Common myeloid progenitor, CD34-positive (primary cell): ENCODE measurements at regions not wholly inside any gene's neighbourhood (a gene's known extent, or its start where the extent isn't known, plus 50 kb on each side); places are given as distances from the start of the nearest gene placed in this dataset.

Source experiments
- CTCF ChIA-PET: fragments of 350-600 bp; sonication (Branson Sonifier 250); formaldehyde crosslinking; loops from one replicate; lab custom pipeline; 2021; ENCODE audit warnings: antibody characterized with exemption; lab: Charles Lee
- POLR2A ChIA-PET: fragments of 350-600 bp; sonication (Branson Sonifier 250); formaldehyde crosslinking; loops from one replicate; lab custom pipeline; 2021; ENCODE audit warnings: antibody characterized with exemption; lab: Charles Lee
- DNase-seq, 3 donors: peaks; one replicate each; pipeline versions ENCODE4 v3.0.0 to v3.0.0-alpha.2; 2013
- H3K27ac ChIP-seq, 2 experiments: 1 replicate in 1 of 2; 2 replicates in 1 of 2; pipeline ENCODE4 v1.7.0; 2013; ENCODE audit warnings: inconsistent platforms in 2 of 2, low read length in 2 of 2, mild to moderate bottlenecking in 2 of 2, low read depth in 1 of 2, moderate library complexity in 1 of 2; ENCODE audit not compliant: severe bottlenecking in 2 of 2, insufficient read depth in 1 of 2, poor library complexity in 1 of 2
- H3K27me3 ChIP-seq, 5 experiments: replicated peaks in 2 of 5; 1 replicate in 3 of 5; 2 replicates in 2 of 5; pipeline versions ENCODE4 v1.6.1 to v1.7.0; 2013; ENCODE audit warnings: low read length in 4 of 5, mild to moderate bottlenecking in 2 of 5, moderate library complexity in 2 of 5, inconsistent platforms in 1 of 5; ENCODE audit not compliant: insufficient read depth in 5 of 5, control insufficient read depth in 4 of 5
- H3K36me3 ChIP-seq, 4 experiments: 1 replicate in 2 of 4; 2 replicates in 2 of 4; pipeline versions ENCODE4 v1.6.1 to v1.7.0; 2013; ENCODE audit warnings: low read length in 3 of 4, control low read depth in 1 of 4, mild to moderate bottlenecking in 1 of 4; ENCODE audit not compliant: control insufficient read depth in 4 of 4, insufficient read depth in 4 of 4
- H3K4me1 ChIP-seq, 4 experiments: 1 replicate in 3 of 4; 2 replicates in 1 of 4; pipeline versions ENCODE4 v1.6.1 to v1.7.1; 2013; ENCODE audit warnings: low read length in 3 of 4, mild to moderate bottlenecking in 3 of 4, control low read depth in 1 of 4, inconsistent platforms in 1 of 4, moderate library complexity in 1 of 4; ENCODE audit not compliant: control insufficient read depth in 4 of 4, insufficient read depth in 4 of 4; ENCODE audit errors: control extremely low read depth in 1 of 4
- H3K4me3 ChIP-seq, 7 experiments: 1 replicate in 4 of 7; 2 replicates in 3 of 7; pipeline versions ENCODE4 v1.5.1 to v1.7.0; 2013; ENCODE audit warnings: mild to moderate bottlenecking in 7 of 7, low read length in 6 of 7, moderate library complexity in 6 of 7, inconsistent platforms in 2 of 7, low read depth in 2 of 7, control low read depth in 1 of 7; ENCODE audit not compliant: insufficient read depth in 4 of 7, control insufficient read depth in 1 of 7; ENCODE audit errors: extremely low read depth in 1 of 7
- H3K9me3 ChIP-seq, 5 experiments: 1 replicate in 4 of 5; 2 replicates in 1 of 5; pipeline versions ENCODE4 v1.6.1 to v1.7.1; 2013; ENCODE audit warnings: low read length in 4 of 5, mild to moderate bottlenecking in 2 of 5, inconsistent platforms in 1 of 5, low read depth in 1 of 5, moderate library complexity in 1 of 5; ENCODE audit not compliant: control insufficient read depth in 4 of 5, insufficient read depth in 2 of 5; ENCODE audit errors: control extremely low read depth in 1 of 5
- WGBS: methylation state at CpG from one replicate; pipeline ENCODE4 v1.1.5; 2013; ENCODE audit not compliant: insufficient coverage; 5-methylcytosine and 5-hydroxymethylcytosine counted together

DNA sequence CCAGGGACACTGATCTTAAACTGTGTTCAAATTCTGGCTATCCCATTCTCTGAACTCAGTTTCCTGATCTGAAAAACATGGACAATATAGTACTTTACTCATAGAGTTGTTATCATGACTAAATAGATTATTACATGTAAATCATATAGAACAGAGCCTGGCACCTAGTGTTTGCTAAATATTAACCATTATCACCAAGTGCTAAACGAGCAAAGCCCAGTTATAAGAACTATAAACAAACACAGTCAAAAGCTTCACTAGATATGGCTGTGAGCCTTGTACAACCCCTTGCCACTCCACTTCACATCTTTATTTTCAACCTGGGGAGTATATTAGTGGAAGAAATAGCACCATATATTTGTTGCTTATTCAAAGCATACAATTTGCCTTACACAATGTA lies 338.9 kb upstream of the CADM1 start:
- peaks cover 0 to 6% (median 4%) of the 10 kb centered on the region in 5 experiments for H3K27me3 ChIP-seq
- no peak overlapping the region for H3K27ac ChIP-seq
- peaks cover 0 to 4% (median 0%) of the 10 kb centered on the region in 4 experiments for H3K4me1 ChIP-seq
- H3K36me3 ChIP-seq, result no peaks in the 10 kb centered on the region
- WGBS, result no CpG with 5 or more reads among the region's 1 CpG
- CTCF ChIA-PET, result no interaction called here
- peaks cover 0 to 2% (median 0%) of the 10 kb centered on the region in 5 experiments for H3K9me3 ChIP-seq
- no peak overlapping the region for H3K4me3 ChIP-seq
- POLR2A ChIA-PET, result no interaction called here
- no peak for DNase-seq

- H3K27ac ChIP-seq, result no peak overlapping the region
- DNase-seq, result no peak
- peaks cover 0 to 13% (median 5%) of the 10 kb centered on the region in 5 experiments for H3K9me3 ChIP-seq
- ChIA-PET POLR2A (no interaction called here), CTCF (no interaction called here)
- no peak overlapping the region for H3K4me3 ChIP-seq
- H3K27me3 ChIP-seq, result peaks cover 0 to 3% (median 0%) of the 10 kb centered on the region in 5 experiments
- no CpG with 5 or more reads among the region's 1 CpG for WGBS
- H3K36me3 ChIP-seq, result no peaks in the 10 kb centered on the region
- H3K4me1 ChIP-seq, result no peaks in the 10 kb centered on the region
Observed at GRCh38 chr11:115820026-115820425, 315.8 kb upstream of the CADM1 start.

GRCh38 chr11:115819014-115819413 lies 314.8 kb upstream of the CADM1 start:
- Histone ChIP-seq H3K4me1 (no peaks in the 10 kb centered on the region), H3K36me3 (no peaks in the 10 kb centered on the region), H3K27me3 (peaks cover 0 to 3% (median 0%) of the 10 kb centered on the region in 5 experiments), H3K9me3 (peaks cover 0 to 13% (median 5%) of the 10 kb centered on the region in 5 experiments), H3K4me3 (no peak overlapping the region), H3K27ac (no peak overlapping the region)
- 88% methylated on average over 2 of the region's 3 CpGs for WGBS
- POLR2A ChIA-PET, result no interaction called here
- no peak for DNase-seq
- CTCF ChIA-PET, result no interaction called here

GRCh38 chr11:115817844-115818468 lies 313.7 kb upstream of the CADM1 start:
- Histone ChIP-seq H3K27ac (no peak overlapping the region), H3K4me1 (no peaks in the 10 kb centered on the region), H3K9me3 (peaks cover 0 to 13% (median 5%) of the 10 kb centered on the region in 5 experiments), H3K4me3 (no peak overlapping the region), H3K36me3 (no peaks in the 10 kb centered on the region), H3K27me3 (peaks cover 0 to 3% (median 0%) of the 10 kb centered on the region in 5 experiments)
- ChIA-PET POLR2A (no interaction called here), CTCF (no interaction called here)
- no peak for DNase-seq
- 67% methylated on average over 2 of the region's 6 CpGs for WGBS

DNA sequence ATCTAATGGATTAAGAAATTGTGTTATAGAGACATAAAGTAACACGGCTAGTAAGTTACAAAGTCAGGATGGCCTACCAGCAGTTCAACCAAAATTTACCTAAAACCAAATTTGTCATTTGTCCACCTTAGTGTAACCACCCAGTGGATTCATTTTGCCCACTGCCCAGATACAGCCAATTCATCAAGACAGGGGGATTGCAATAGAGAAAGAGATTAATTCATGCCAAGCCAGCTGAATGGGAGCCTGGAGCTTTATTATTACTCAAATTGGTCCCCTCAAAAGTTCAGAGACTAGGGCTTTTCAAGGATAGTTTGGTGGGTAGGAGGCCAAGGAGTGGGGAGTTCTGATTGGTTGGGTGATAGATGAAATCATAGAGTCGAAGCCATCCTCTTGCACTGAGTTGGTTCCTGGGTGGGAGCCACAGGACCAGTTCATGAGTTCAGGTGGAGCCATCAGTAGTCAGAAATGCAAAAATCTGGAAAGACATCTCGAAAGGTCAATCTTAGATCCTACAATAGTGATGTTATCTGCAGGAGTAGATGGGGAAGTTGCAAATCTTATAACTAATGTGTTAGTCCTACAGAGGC lies 304.2 kb upstream of the CADM1 start:
- Histone ChIP-seq H3K27ac (no peak overlapping the region), H3K4me1 (no peaks in the 10 kb centered on the region), H3K9me3 (peaks cover 0 to 32% (median 12%) of the 10 kb centered on the region in 5 experiments), H3K4me3 (no peak overlapping the region), H3K27me3 (no peaks in the 10 kb centered on the region), H3K36me3 (no peaks in the 10 kb centered on the region)
- CTCF ChIA-PET, result no interaction called here
- WGBS, result 85% methylated on average over 2 of the region's 3 CpGs
- DNase-seq, result no peak
- POLR2A ChIA-PET, result no interaction called here

DNA sequence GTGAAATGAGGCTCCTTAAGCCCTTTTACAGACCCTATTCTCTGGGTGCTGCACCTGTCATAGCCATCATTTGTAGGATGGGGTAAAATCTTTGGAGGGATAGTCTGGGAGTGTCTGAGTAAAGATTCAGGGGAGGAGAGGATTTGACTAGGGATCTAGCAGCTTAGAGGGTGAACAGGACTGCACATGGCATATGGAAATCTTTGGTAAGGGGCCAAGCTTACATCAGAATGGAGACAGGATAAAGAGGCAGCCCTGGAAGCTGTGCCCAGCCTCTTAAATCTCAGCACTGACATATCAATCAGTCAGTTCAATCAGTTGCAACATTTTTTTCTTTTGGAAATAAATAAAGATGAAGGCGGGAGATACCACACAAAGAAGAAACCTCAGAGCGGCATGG lies 301.8 kb upstream of the CADM1 start:
- no peak overlapping the region for H3K4me3 ChIP-seq
- no peak overlapping the region for H3K27ac ChIP-seq
- DNase-seq, result no peak
- H3K9me3 ChIP-seq, result peaks cover 0 to 32% (median 12%) of the 10 kb centered on the region in 5 experiments
- H3K4me1 ChIP-seq, result no peaks in the 10 kb centered on the region
- H3K36me3 ChIP-seq, result no peaks in the 10 kb centered on the region
- CTCF ChIA-PET, result no interaction called here
- whole genome bisulfite sequencing, result no CpG with 5 or more reads among the region's 2 CpGs
- no peaks in the 10 kb centered on the region for H3K27me3 ChIP-seq
- POLR2A ChIA-PET, result no interaction called here

DNA sequence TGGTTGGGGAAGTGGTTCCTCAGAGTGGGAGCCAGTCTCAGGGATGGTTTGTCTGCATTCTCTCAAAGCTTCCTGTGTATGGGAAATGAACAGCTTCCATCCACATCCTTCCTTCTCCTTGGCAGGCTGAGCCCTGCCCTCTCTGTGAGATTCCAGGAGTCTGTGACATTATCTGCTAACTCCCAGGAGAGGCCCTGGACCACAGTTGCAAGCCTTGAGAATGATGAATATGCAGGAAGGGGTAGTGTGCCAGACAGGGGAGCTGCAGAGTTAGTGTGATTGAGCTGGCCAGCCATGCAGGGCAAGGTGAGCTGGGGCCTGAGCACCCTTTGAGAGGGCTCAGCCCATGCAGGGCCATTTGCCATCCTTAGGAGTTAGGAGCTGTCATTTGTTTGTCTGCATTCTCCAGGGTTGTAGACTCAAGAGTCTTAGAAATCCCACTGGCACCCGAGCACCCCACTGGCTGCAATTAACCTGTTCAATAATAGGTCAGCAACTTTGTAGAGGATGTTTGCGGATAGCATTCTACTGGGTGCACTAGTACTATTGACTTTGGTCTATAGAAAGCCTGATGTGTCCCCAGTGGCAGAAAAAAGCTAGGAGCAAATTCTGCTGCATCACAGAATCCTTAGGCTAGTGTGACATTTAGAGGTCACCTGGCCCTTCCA lies 299.0 kb upstream of the CADM1 start:
- WGBS, result 92% methylated on average over 2 of the region's 2 CpGs
- CTCF ChIA-PET, result no interaction called here
- POLR2A ChIA-PET, result no interaction called here

More for the DNA sequence above, 299.0 kb upstream of the CADM1 start:
- no peak for DNase-seq
- H3K4me1 ChIP-seq, result no peaks in the 10 kb centered on the region
- no peaks in the 10 kb centered on the region for H3K36me3 ChIP-seq
- peaks cover 0 to 11% (median under 1%) of the 10 kb centered on the region in 5 experiments for H3K9me3 ChIP-seq
- H3K27me3 ChIP-seq, result no peaks in the 10 kb centered on the region
- no peak overlapping the region for H3K27ac ChIP-seq
- no peak overlapping the region for H3K4me3 ChIP-seq
